ENCODE measurements at regions not wholly inside any gene's neighbourhood (a gene's known extent, or its start where the extent isn't known, plus 50 kb on each side); places are given as distances from the start of the nearest gene placed in this dataset.
"Not testable (repeated sequence)": the region's sequence is repeated elsewhere in the genome, so short reads cannot be mapped to it uniquely, and the experiment has no call there.

- no peak overlapping the region for H3K4me3 ChIP-seq (ENCODE audit: low read depth, low read length)
- no peak for TF ChIP-seq CTCF (IDR thresholded peaks at IDR 0.05; ENCODE audit: insufficient read depth, low read depth, low read length)
- no peak for DNase-seq (ENCODE audit: low read depth)
These were observed 192.6 kb upstream of the HDAC4 start for GRCh38 chr2:239593455-239593854.

GRCh38 chr2:239592629-239593290 is 191.9 kb upstream of the HDAC4 start:
- DNase-seq (ENCODE audit: low read depth); H3K4me3 ChIP-seq (ENCODE audit: low read depth, low read length): not testable (repeated sequence)

DNA sequence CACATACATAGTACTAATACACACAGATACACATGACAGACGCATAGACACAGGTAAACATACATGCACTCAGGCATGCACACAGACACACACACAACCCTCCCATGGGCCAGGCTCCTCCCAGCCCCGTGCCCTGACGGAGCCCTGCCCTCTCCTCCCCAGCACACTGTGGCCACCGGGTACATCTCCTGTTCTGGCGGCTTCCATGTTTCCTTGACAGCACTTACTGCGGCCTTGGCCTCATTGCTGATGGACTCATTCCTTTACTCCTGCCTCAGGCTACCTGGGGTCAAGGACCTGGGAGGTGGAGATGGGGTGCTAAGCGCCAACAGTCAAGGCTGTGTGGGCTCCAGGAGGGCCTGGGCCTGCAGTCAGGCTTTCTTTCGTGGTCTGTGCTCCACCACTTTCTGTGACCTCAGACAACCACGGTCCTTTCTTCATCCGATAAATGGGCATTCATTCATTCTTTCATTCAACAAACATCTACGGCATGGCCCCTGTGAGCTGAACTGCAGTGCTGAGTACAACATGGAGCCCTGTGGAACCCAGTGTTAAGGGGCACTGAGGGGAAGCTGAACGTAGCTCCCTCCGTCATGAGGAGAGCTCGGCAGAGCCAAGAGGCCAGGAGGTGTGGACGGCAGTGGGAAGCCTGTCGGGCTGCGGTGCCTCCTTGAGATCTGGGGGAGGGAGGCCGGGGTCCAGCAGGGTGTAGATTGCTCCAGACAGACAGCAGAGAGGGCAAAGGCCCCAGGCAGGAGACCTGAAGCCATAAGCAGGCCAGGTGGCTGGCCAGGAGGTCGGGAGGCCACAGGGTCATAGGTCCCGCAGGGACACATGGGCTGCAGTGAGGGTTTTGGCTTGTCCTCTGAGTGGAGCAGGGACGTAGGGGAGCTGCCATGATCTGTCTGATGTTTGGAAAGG is 190.4 kb upstream of the HDAC4 start:
- no peak for TF ChIP-seq CTCF (IDR thresholded peaks at IDR 0.05; ENCODE audit: insufficient read depth, low read depth, low read length)
- H3K4me3 ChIP-seq (ENCODE audit: low read depth, low read length) = no peak overlapping the region
- no peak for DNase-seq (ENCODE audit: low read depth)

DNA sequence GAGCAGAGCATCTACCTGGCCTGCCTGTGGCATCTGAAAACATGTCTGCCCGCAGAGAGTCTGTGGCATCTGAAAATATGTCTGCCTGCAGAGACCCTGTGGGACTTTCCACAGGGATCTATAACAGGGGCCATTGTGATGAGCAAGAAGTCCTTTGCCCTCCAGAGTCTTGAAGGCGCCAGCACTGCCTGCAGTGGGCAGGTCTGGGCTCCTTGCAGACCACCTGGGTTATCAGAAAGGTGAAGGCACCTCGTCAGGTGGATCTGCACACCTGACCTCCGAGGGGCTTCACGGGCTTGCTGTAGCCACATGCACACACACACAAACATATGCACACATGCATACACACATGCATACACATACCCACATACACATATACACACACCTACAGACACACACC is 189.5 kb upstream of the HDAC4 start:
- no peak overlapping the region for H3K4me3 ChIP-seq (ENCODE audit: low read depth, low read length)
- DNase-seq (ENCODE audit: low read depth) = no peak
- TF ChIP-seq CTCF (IDR thresholded peaks at IDR 0.05; ENCODE audit: insufficient read depth, low read depth, low read length) = no peak

- H3K4me3 ChIP-seq (ENCODE audit: low read depth, low read length) = no peak overlapping the region
- TF ChIP-seq CTCF (IDR thresholded peaks at IDR 0.05; ENCODE audit: insufficient read depth, low read depth, low read length) = no peak
- no peak for DNase-seq (ENCODE audit: low read depth)
These were observed 189.0 kb upstream of the HDAC4 start for GRCh38 chr2:239589833-239590232.

- DNase-seq (ENCODE audit: low read depth) = no peak
- no peak overlapping the region for H3K4me3 ChIP-seq (ENCODE audit: low read depth, low read length)
- no peak for TF ChIP-seq CTCF (IDR thresholded peaks at IDR 0.05; ENCODE audit: insufficient read depth, low read depth, low read length)
These were observed 188.5 kb upstream of the HDAC4 start for GRCh38 chr2:239589270-239589825.
